ENCODE measurements at regions not wholly inside any gene's neighbourhood (a gene's known extent, or its start where the extent isn't known, plus 50 kb on each side); places are given as distances from the start of the nearest gene placed in this dataset.
"Not testable (repeated sequence)": the region's sequence is repeated elsewhere in the genome, so short reads cannot be mapped to it uniquely, and the experiment has no call there.

DNA sequence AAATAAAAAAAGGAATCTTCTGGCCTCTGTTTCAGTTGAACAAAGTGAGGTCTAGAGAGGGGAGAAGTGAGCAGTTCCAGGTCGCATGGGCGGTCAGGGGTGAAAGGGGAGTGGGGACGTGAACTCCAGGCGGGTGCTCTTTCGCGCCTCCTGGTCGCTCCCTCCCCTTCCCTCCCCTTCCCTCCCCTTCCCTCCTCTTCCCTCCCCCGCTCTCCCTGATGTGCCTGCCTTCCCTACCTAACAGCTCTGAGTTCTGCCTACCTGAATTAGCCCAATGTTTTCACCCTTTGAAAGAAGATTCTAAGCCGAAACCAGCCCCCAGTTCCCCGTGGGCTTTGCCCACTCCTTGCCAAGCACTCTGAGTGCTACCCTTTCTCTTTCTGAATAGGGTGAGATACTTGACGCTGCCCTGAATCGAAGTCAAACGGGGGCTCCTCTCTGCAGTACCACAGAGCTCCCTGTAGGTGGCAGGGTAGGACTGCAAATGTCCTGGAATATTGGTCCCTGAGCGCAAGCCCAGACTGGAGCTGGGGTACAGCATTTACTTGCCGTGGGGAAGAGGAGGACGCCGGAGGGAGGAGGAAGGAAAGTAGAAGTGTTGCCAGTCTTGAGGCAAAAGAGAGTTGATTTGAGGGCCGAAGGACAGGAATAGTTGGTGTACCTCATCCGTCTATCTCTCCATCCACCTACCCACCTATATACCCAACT lies 214.4 kb downstream of the NPIPA7 start:
- H3K27me3 ChIP-seq (ENCODE audit: insufficient read depth, low read length); H3K9me3 ChIP-seq (ENCODE audit: insufficient read depth, low read depth, low read length); H3K4me1 ChIP-seq (ENCODE audit: insufficient read depth, low read length); H3K9ac ChIP-seq (ENCODE audit: low read depth, low read length); H3K36me3 ChIP-seq (ENCODE audit: insufficient read depth, low read length); H3K27ac ChIP-seq (ENCODE audit: low read depth, low read length): not testable (repeated sequence)
- peak overlapping the region; percentile 40 for H3K4me3 ChIP-seq (ENCODE audit: low read length)
- WGBS: 27% methylated on average over 8 of the region's 19 CpGs

GRCh38 chr16:16595029-16595718 lies 216.2 kb downstream of the NPIPA7 start:
- H3K27ac ChIP-seq (ENCODE audit: low read depth, low read length); H3K27me3 ChIP-seq (ENCODE audit: insufficient read depth, low read length); H3K4me1 ChIP-seq (ENCODE audit: insufficient read depth, low read length); H3K36me3 ChIP-seq (ENCODE audit: insufficient read depth, low read length); H3K9ac ChIP-seq (ENCODE audit: low read depth, low read length); H3K9me3 ChIP-seq (ENCODE audit: insufficient read depth, low read depth, low read length); H3K4me3 ChIP-seq (ENCODE audit: low read length): not testable (repeated sequence)
- WGBS: no CpG with 5 or more reads among the region's 10 CpGs

DNA sequence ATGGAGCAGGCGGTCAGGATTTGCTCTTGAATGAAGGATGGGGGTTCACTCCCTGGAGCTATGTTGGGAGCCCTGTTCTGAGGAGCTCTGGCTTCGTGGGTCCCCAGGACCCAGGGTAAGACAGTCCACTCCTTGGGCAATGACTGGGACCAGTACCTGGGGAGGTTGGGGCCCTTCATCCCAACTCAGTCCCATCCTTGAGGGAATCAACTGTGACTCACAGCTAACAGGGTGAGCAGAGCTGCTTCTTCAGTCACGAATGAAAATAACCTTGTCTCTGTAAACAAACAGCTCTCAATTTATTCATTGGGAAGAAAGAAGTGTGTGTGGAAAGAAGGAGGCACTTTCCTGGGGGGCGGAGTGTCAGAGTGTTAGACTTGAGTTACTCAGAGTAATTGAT lies 222.3 kb downstream of the NPIPA7 start:
- H3K9ac ChIP-seq (ENCODE audit: low read depth, low read length); H3K27ac ChIP-seq (ENCODE audit: low read depth, low read length); H3K9me3 ChIP-seq (ENCODE audit: insufficient read depth, low read depth, low read length); H3K27me3 ChIP-seq (ENCODE audit: insufficient read depth, low read length); H3K36me3 ChIP-seq (ENCODE audit: insufficient read depth, low read length); H3K4me1 ChIP-seq (ENCODE audit: insufficient read depth, low read length); H3K4me3 ChIP-seq (ENCODE audit: low read length): not testable (repeated sequence)
- WGBS: 60% methylated on average over 2 of the region's 4 CpGs

DNA sequence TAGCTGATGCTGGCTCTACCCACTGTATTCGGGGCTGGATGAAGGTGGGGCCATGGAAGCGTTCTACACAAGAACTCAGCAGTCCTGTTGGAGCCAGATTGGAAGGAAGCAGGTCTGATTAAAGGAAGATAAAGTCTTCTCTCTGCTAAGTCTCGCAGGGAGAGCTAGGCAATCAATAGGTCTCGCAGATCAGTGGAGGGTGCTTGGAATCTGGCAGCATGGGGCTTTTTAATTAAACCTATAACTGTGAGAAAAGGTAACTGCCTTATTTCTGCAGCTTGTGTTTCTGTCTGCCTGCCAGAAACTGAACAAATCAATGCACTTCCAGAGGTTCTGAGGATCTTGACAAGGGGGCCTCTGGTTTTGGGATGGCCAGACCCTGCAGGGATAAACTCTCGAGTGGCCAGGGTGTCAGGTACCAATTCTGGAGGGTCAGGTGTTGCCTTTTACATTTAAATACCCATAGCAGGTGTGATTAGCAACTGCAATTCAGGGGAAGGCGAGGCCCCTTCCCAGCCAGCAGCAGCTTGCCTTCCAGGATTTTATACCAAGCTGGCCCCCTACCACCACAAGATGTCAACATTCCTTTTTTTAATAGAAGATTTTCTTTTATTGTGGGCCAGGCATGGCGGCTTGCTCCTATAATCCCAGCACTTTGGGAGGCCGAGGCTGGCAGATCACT lies 228.6 kb downstream of the NPIPA7 start:
- not testable (repeated sequence) for H3K4me1 ChIP-seq (ENCODE audit: insufficient read depth, low read length); H3K9ac ChIP-seq (ENCODE audit: low read depth, low read length); H3K27me3 ChIP-seq (ENCODE audit: insufficient read depth, low read length); H3K36me3 ChIP-seq (ENCODE audit: insufficient read depth, low read length); H3K4me3 ChIP-seq (ENCODE audit: low read length); H3K9me3 ChIP-seq (ENCODE audit: insufficient read depth, low read depth, low read length); H3K27ac ChIP-seq (ENCODE audit: low read depth, low read length)
- WGBS: 78% methylated on average over 3 of the region's 8 CpGs

DNA sequence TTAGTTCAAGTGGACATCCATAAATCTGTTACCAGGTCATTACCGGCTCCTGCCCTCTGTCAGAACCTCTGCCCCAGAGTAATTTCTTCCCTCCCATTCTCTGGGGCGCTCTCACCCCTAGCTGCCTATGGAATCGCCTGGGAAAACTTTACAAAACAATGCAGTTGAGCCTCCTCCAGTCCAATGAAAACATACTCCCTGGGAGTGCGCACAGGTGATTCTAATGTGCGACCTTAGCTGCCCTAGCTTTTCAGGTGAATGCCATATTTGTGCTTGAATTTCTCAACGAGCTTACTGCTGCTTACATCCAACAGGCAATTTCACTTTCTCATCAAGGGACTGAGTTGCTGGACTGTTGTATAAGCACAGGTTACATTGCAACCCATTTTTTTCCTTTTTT lies 230.7 kb downstream of the NPIPA7 start:
- not testable (repeated sequence) for H3K9ac ChIP-seq (ENCODE audit: low read depth, low read length); H3K27ac ChIP-seq (ENCODE audit: low read depth, low read length); H3K36me3 ChIP-seq (ENCODE audit: insufficient read depth, low read length); H3K4me1 ChIP-seq (ENCODE audit: insufficient read depth, low read length); H3K27me3 ChIP-seq (ENCODE audit: insufficient read depth, low read length); H3K9me3 ChIP-seq (ENCODE audit: insufficient read depth, low read depth, low read length); H3K4me3 ChIP-seq (ENCODE audit: low read length)
- 88% methylated on average over 6 of the region's 6 CpGs for WGBS

GRCh38 chr16:16610389-16610967 lies 231.5 kb downstream of the NPIPA7 start:
- H3K36me3 ChIP-seq (ENCODE audit: insufficient read depth, low read length); H3K4me3 ChIP-seq (ENCODE audit: low read length); H3K4me1 ChIP-seq (ENCODE audit: insufficient read depth, low read length); H3K27me3 ChIP-seq (ENCODE audit: insufficient read depth, low read length); H3K9ac ChIP-seq (ENCODE audit: low read depth, low read length); H3K9me3 ChIP-seq (ENCODE audit: insufficient read depth, low read depth, low read length); H3K27ac ChIP-seq (ENCODE audit: low read depth, low read length): not testable (repeated sequence)
- 51% methylated on average over 4 of the region's 10 CpGs for WGBS

DNA sequence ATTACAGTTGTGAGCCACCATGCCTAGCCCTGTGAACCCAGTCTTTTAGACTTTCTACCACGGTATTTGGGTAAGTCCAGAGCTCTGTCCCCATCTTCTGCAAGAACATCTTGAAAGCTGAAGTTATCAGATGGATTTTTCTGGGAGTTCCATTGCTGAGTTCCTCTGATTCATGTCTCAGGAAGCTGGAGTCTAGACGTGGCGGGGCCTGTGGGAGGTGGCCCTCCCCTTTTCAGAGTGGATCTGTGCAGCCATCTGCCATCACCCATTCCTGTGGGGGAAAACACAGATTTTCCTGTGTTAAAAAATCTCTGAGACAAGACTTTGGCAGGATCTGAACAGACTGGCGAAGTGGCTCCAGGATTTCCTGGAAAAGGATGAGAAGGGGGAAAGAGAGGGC lies 234.3 kb downstream of the NPIPA7 start:
- not testable (repeated sequence) for H3K36me3 ChIP-seq (ENCODE audit: insufficient read depth, low read length); H3K27ac ChIP-seq (ENCODE audit: low read depth, low read length); H3K4me1 ChIP-seq (ENCODE audit: insufficient read depth, low read length); H3K9ac ChIP-seq (ENCODE audit: low read depth, low read length); H3K9me3 ChIP-seq (ENCODE audit: insufficient read depth, low read depth, low read length); H3K4me3 ChIP-seq (ENCODE audit: low read length); H3K27me3 ChIP-seq (ENCODE audit: insufficient read depth, low read length)
- 67% methylated on average over 1 of the region's 4 CpGs for WGBS

GRCh38 chr16:16614484-16614883 lies 235.5 kb downstream of the NPIPA7 start:
- not testable (repeated sequence) for H3K36me3 ChIP-seq (ENCODE audit: insufficient read depth, low read length); H3K27me3 ChIP-seq (ENCODE audit: insufficient read depth, low read length); H3K9ac ChIP-seq (ENCODE audit: low read depth, low read length); H3K27ac ChIP-seq (ENCODE audit: low read depth, low read length); H3K9me3 ChIP-seq (ENCODE audit: insufficient read depth, low read depth, low read length); H3K4me3 ChIP-seq (ENCODE audit: low read length); H3K4me1 ChIP-seq (ENCODE audit: insufficient read depth, low read length)
- 67% methylated on average over 1 of the region's 6 CpGs for WGBS

DNA sequence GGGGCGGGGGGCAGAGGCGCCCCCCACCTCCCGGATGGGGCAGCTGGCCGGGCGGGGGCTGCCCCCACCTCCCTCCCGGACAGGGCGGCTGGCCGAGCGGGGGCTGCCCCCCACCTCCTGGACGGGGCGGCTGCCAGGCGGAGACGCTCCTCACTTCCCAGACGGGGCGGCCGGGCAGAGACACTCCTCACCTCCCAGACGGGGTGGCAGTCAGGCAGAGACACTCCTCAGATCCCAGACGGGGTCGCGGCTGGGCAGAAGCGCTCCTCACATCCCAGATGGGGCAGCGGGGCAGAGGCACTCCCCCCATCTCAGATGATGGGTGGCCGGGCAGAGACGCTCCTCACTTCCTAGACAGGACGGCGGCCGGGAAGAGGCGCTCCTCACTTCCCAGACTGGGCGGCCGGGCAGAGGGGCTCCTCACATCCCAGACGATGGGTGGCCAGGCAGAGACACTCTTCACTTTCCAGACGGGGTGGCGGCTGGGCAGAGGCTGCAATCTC lies 240.1 kb downstream of the NPIPA7 start:
- not testable (repeated sequence) for H3K27ac ChIP-seq (ENCODE audit: low read depth, low read length); H3K9ac ChIP-seq (ENCODE audit: low read depth, low read length); H3K27me3 ChIP-seq (ENCODE audit: insufficient read depth, low read length); H3K4me3 ChIP-seq (ENCODE audit: low read length); H3K9me3 ChIP-seq (ENCODE audit: insufficient read depth, low read depth, low read length); H3K4me1 ChIP-seq (ENCODE audit: insufficient read depth, low read length); H3K36me3 ChIP-seq (ENCODE audit: insufficient read depth, low read length)
- 96% methylated on average over 30 of the region's 33 CpGs for WGBS

GRCh38 chr16:16624367-16624766 lies 245.4 kb downstream of the NPIPA7 start:
- not testable (repeated sequence) for H3K36me3 ChIP-seq (ENCODE audit: insufficient read depth, low read length); H3K4me3 ChIP-seq (ENCODE audit: low read length); H3K9me3 ChIP-seq (ENCODE audit: insufficient read depth, low read depth, low read length); H3K4me1 ChIP-seq (ENCODE audit: insufficient read depth, low read length); H3K27me3 ChIP-seq (ENCODE audit: insufficient read depth, low read length); H3K9ac ChIP-seq (ENCODE audit: low read depth, low read length); H3K27ac ChIP-seq (ENCODE audit: low read depth, low read length)
- 71% methylated on average over 1 of the region's 3 CpGs for WGBS

GRCh38 chr16:16625140-16625539 lies 246.2 kb downstream of the NPIPA7 start:
- H3K27me3 ChIP-seq (ENCODE audit: insufficient read depth, low read length); H3K9ac ChIP-seq (ENCODE audit: low read depth, low read length); H3K4me1 ChIP-seq (ENCODE audit: insufficient read depth, low read length); H3K4me3 ChIP-seq (ENCODE audit: low read length); H3K27ac ChIP-seq (ENCODE audit: low read depth, low read length); H3K9me3 ChIP-seq (ENCODE audit: insufficient read depth, low read depth, low read length); H3K36me3 ChIP-seq (ENCODE audit: insufficient read depth, low read length): not testable (repeated sequence)
- 84% methylated on average over 1 of the region's 2 CpGs for WGBS

Measured in HUES64 (cell line).